ENCODE measurements at regions not wholly inside any gene's neighbourhood (a gene's known extent, or its start where the extent isn't known, plus 50 kb on each side); places are given as distances from the start of the nearest gene placed in this dataset.

GRCh38 chr2:34229998-34230397 lies 630.9 kb upstream of the FAM98A start:
- TF ChIP-seq CTCF (IDR thresholded peaks at IDR 0.05; ENCODE audit: insufficient read depth, low read length, poor library complexity, severe bottlenecking) = no peak
- TF ChIP-seq EZH2phosphoT487 (conservative IDR thresholded peaks at IDR 0.05; ENCODE audit: low read length) = no peak

Data from SU-DHL-6 (cell line).